ENCODE measurements at regions not wholly inside any gene's neighbourhood (a gene's known extent, or its start where the extent isn't known, plus 50 kb on each side); places are given as distances from the start of the nearest gene placed in this dataset.

- no peaks in the 10 kb centered on the region for H3K9me3 ChIP-seq
- intact Hi-C loops (cut with DNase I; ENCODE audit: low total_unique reads): no loop called here
- no peak for DNase-seq
- WGBS, 2 donors (ENCODE audit: low coverage in 1 of 2): 81 to 86% methylated on average over 4 to 5 of the region's 5 CpGs
- no peak overlapping the region for H3K27ac ChIP-seq
- in situ Hi-C loops (cut with MboI; ENCODE audit: low pct_ligation_motif_present in 1 of 4, low pct_unique_long_range_greater_than_20kb in 1 of 4, low sequenced_read_pairs in 3 of 4): no loop called here
- H3K4me3 ChIP-seq: no peak overlapping the region
- no peak for TF ChIP-seq POLR2AphosphoS5 (IDR thresholded peaks at IDR 0.05)
- TF ChIP-seq EP300 (IDR thresholded peaks at IDR 0.05; ENCODE audit: low read depth): no peak
- H3K4me1 ChIP-seq: no peaks in the 10 kb centered on the region
- no peaks in the 10 kb centered on the region for H3K27me3 ChIP-seq
- no peaks in the 10 kb centered on the region for H3K36me3 ChIP-seq
Measured at GRCh38 chr2:15798701-15799431, 141.5 kb upstream of the MYCN start.

DNA sequence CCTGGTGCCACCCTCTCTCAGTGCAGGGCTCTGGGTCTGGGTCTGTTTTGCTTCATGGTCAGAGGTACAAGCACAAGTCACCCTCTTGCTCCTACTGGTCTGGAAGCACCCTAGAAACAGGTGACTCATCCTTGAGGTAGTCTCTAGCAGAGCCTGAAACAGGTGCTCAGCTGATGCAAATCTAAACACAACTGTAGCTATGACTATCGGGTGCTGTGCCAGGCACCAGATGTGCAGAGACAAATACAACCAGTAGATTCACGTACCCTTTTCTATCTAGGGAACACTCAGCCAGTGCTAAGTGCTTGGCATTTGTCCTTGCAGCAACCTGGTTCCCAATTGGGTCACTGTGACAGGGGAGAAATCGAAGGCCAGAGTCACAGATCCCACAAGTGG, 140.9 kb upstream of the MYCN start:
- no peak overlapping the region for H3K4me3 ChIP-seq
- WGBS, 2 donors (ENCODE audit: low coverage in 1 of 2): 63% methylated on average over 3 of the region's 3 CpGs; no CpG with 5 or more reads in 1 of the 2 donors
- no peaks in the 10 kb centered on the region for H3K36me3 ChIP-seq
- intact Hi-C loops (cut with DNase I; ENCODE audit: low total_unique reads): no loop called here
- no peaks in the 10 kb centered on the region for H3K9me3 ChIP-seq
- H3K27ac ChIP-seq: no peak overlapping the region
- in situ Hi-C loops (cut with MboI; ENCODE audit: low pct_ligation_motif_present in 1 of 4, low pct_unique_long_range_greater_than_20kb in 1 of 4, low sequenced_read_pairs in 3 of 4): no loop called here
- H3K27me3 ChIP-seq: no peaks in the 10 kb centered on the region
- no peak for TF ChIP-seq EP300 (IDR thresholded peaks at IDR 0.05; ENCODE audit: low read depth)
- TF ChIP-seq POLR2A (IDR thresholded peaks at IDR 0.05): no peak
- no peak for TF ChIP-seq CTCF (IDR thresholded peaks at IDR 0.05)
- no peak for TF ChIP-seq POLR2AphosphoS5 (IDR thresholded peaks at IDR 0.05)
- DNase-seq: no peak
- H3K4me1 ChIP-seq: no peaks in the 10 kb centered on the region

- Histone ChIP-seq H3K4me3 (no peak overlapping the region), H3K36me3 (no peaks in the 10 kb centered on the region), H3K27ac (no peak overlapping the region), H3K27me3 (no peaks in the 10 kb centered on the region), H3K4me1 (no peaks in the 10 kb centered on the region), H3K9me3 (no peaks in the 10 kb centered on the region)
- TF ChIP-seq CTCF (IDR thresholded peaks at IDR 0.05) (no peak), POLR2A (IDR thresholded peaks at IDR 0.05) (no peak), EP300 (IDR thresholded peaks at IDR 0.05; ENCODE audit: low read depth) (no peak), POLR2AphosphoS5 (IDR thresholded peaks at IDR 0.05) (no peak)
- in situ Hi-C loops (cut with MboI; ENCODE audit: low pct_ligation_motif_present in 1 of 4, low pct_unique_long_range_greater_than_20kb in 1 of 4, low sequenced_read_pairs in 3 of 4) (no loop called here), intact Hi-C loops (cut with DNase I; ENCODE audit: low total_unique reads) (no loop called here)
- 89% methylated on average over 17 of the region's 17 CpGs; no CpG with 5 or more reads in 1 of the 2 donors for WGBS, 2 donors (ENCODE audit: low coverage in 1 of 2)
- DNase-seq: no peak
Measured at GRCh38 chr2:15800495-15801329, 139.6 kb upstream of the MYCN start.

GRCh38 chr2:15801439-15801838, 138.9 kb upstream of the MYCN start:
- intact Hi-C loops (cut with DNase I; ENCODE audit: low total_unique reads): no loop called here
- H3K36me3 ChIP-seq: no peaks in the 10 kb centered on the region
- H3K4me1 ChIP-seq: no peaks in the 10 kb centered on the region
- no peaks in the 10 kb centered on the region for H3K27me3 ChIP-seq
- no peak for TF ChIP-seq POLR2A (IDR thresholded peaks at IDR 0.05)
- TF ChIP-seq POLR2AphosphoS5 (IDR thresholded peaks at IDR 0.05): no peak
- no peak for DNase-seq
- WGBS, 2 donors (ENCODE audit: low coverage in 1 of 2): 94 to 98% methylated on average over 8 to 14 of the region's 14 CpGs
- no peak overlapping the region for H3K27ac ChIP-seq
- in situ Hi-C loops (cut with MboI; ENCODE audit: low pct_ligation_motif_present in 1 of 4, low pct_unique_long_range_greater_than_20kb in 1 of 4, low sequenced_read_pairs in 3 of 4): no loop called here
- no peak overlapping the region for H3K4me3 ChIP-seq
- H3K9me3 ChIP-seq: no peaks in the 10 kb centered on the region

- Histone ChIP-seq H3K9me3 (no peaks in the 10 kb centered on the region), H3K27ac (no peak overlapping the region), H3K4me1 (no peaks in the 10 kb centered on the region), H3K36me3 (no peaks in the 10 kb centered on the region), H3K4me3 (no peak overlapping the region), H3K27me3 (no peaks in the 10 kb centered on the region)
- intact Hi-C loops (cut with DNase I; ENCODE audit: low total_unique reads): no loop called here
- WGBS, 2 donors (ENCODE audit: low coverage in 1 of 2): 82 to 96% methylated on average over 5 to 6 of the region's 6 CpGs
- no peak for DNase-seq
- in situ Hi-C loops (cut with MboI; ENCODE audit: low pct_ligation_motif_present in 1 of 4, low pct_unique_long_range_greater_than_20kb in 1 of 4, low sequenced_read_pairs in 3 of 4): no loop called here
- TF ChIP-seq POLR2A (IDR thresholded peaks at IDR 0.05) (no peak), CTCF (IDR thresholded peaks at IDR 0.05) (no peak), POLR2AphosphoS5 (IDR thresholded peaks at IDR 0.05) (no peak), EP300 (IDR thresholded peaks at IDR 0.05; ENCODE audit: low read depth) (no peak)
Measured at GRCh38 chr2:15801904-15802303, 138.4 kb upstream of the MYCN start.

Measured in transverse colon (tissue), 4 donors.